ENCODE measurements at regions not wholly inside any gene's neighbourhood (a gene's known extent, or its start where the extent isn't known, plus 50 kb on each side); places are given as distances from the start of the nearest gene placed in this dataset.

DNA sequence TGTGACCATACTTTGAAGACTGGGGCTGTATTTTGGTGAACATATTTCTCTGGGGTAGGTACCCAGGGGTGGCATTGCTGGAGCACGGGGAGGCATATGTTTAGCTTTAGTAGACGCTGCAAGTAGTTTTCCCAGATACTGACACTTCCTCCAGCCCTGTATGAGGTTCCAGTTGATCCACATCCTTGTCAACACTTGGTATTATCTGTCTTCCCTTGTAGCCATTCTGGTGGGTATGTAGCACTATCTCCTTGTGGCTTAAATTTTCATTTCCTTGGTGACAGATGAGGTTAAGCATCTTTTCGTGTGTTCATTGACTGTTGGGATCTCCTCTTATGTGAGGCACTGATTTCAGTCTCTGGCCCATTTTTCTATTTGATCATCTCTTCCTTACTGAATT is 179.1 kb downstream of the PHETA1 start:
- Histone ChIP-seq H3K9me3 (ENCODE audit: insufficient read depth, low read depth, low read length) (no peaks in the 10 kb centered on the region), H3K27me3 (ENCODE audit: insufficient read depth, low read length) (no peaks in the 10 kb centered on the region), H3K4me2 (ENCODE audit: low read length) (no peak overlapping the region), H3K4me1 (ENCODE audit: control insufficient read depth in 1 of 2, insufficient read depth in 2 of 2, low read length in 2 of 2) (no peaks in the 10 kb centered on the region), H4K12ac (ENCODE audit: low read depth, low read length) (no peak overlapping the region), H2AFZ (ENCODE audit: insufficient read depth, low read length, poor library complexity) (no peak overlapping the region), H3K79me1 (ENCODE audit: low read length) (no peaks in the 10 kb centered on the region), H2AK5ac (ENCODE audit: low read length) (no peak overlapping the region), H4K8ac (ENCODE audit: low read depth, low read length) (no peak overlapping the region), H3K23ac (ENCODE audit: low read length) (no peak overlapping the region), H3K18ac (ENCODE audit: low read length) (no peak overlapping the region), H2BK12ac (ENCODE audit: low read length) (no peak overlapping the region), H3K36me3 (ENCODE audit: control insufficient read depth in 1 of 2, insufficient read depth in 2 of 2, low read length in 2 of 2) (no peaks in the 10 kb centered on the region), H3K79me2 (ENCODE audit: control insufficient read depth, insufficient read depth, low read length, poor library complexity) (no peaks in the 10 kb centered on the region), H2BK120ac (ENCODE audit: insufficient read depth, low read length, poor library complexity) (no peak overlapping the region), H2BK5ac (ENCODE audit: low read depth, low read length, poor library complexity) (no peak overlapping the region), H3K4ac (ENCODE audit: low read depth, low read length) (no peak overlapping the region), H3K14ac (ENCODE audit: low read length) (no peak overlapping the region), H3K9ac (ENCODE audit: low read length) (no peak overlapping the region), H4K91ac (ENCODE audit: low read depth, low read length) (no peak overlapping the region), H3K27ac (ENCODE audit: low read depth, low read length) (no peak overlapping the region), H3K4me3 (ENCODE audit: low read depth, low read length) (no peak overlapping the region)
- WGBS (ENCODE audit: extremely low coverage, insufficient coverage, insufficient read length): no CpG with 5 or more reads among the region's 3 CpGs
- no peak for DNase-seq

- no peak overlapping the region for H2AK5ac ChIP-seq (ENCODE audit: low read length)
These were observed 180.5 kb downstream of the PHETA1 start for GRCh38 chr12:111188436-111188835.

DNA sequence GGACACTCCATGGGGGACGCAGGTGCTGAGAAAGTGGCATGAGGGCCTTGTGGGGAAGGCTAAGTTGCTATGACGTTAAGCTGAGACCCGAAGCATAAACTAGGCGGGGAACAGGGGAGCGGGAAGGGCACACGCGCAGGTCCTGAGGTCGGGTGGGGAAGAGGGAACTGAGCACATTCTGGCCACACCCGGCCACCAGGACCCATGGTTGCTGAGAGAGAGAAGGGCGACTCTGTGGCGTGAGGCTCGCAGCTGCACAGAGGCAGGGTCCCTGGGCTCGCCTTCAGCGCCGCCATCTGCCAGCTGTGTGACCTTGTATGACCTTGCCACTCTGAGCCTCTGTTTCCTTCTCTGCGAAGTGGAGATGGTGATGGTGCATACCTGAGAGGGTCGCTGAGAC is 182.5 kb downstream of the PHETA1 start:
- no peak overlapping the region for H2BK5ac ChIP-seq (ENCODE audit: low read depth, low read length, poor library complexity)
- no peak for DNase-seq
- no peaks in the 10 kb centered on the region for H3K27me3 ChIP-seq (ENCODE audit: insufficient read depth, low read length)
- H3K9me3 ChIP-seq (ENCODE audit: insufficient read depth, low read depth, low read length): no peaks in the 10 kb centered on the region
- H4K8ac ChIP-seq (ENCODE audit: low read depth, low read length): no peak overlapping the region
- H3K23ac ChIP-seq (ENCODE audit: low read length): no peak overlapping the region
- no peak overlapping the region for H3K14ac ChIP-seq (ENCODE audit: low read length)
- no peaks in the 10 kb centered on the region for H3K79me2 ChIP-seq (ENCODE audit: control insufficient read depth, insufficient read depth, low read length, poor library complexity)
- no peak overlapping the region for H4K12ac ChIP-seq (ENCODE audit: low read depth, low read length)
- H3K4me1 ChIP-seq (ENCODE audit: control insufficient read depth in 1 of 2, insufficient read depth in 2 of 2, low read length in 2 of 2): no peaks in the 10 kb centered on the region
- no peak overlapping the region for H2AFZ ChIP-seq (ENCODE audit: insufficient read depth, low read length, poor library complexity)
- H2BK12ac ChIP-seq (ENCODE audit: low read length): no peak overlapping the region
- H3K18ac ChIP-seq (ENCODE audit: low read length): no peak overlapping the region
- H3K36me3 ChIP-seq (ENCODE audit: control insufficient read depth in 1 of 2, insufficient read depth in 2 of 2, low read length in 2 of 2): no peaks in the 10 kb centered on the region
- no peak overlapping the region for H2BK120ac ChIP-seq (ENCODE audit: insufficient read depth, low read length, poor library complexity)
- no peaks in the 10 kb centered on the region for H3K79me1 ChIP-seq (ENCODE audit: low read length)
- no peak overlapping the region for H3K4ac ChIP-seq (ENCODE audit: low read depth, low read length)
- no peak overlapping the region for H3K9ac ChIP-seq (ENCODE audit: low read length)
- H4K91ac ChIP-seq (ENCODE audit: low read depth, low read length): no peak overlapping the region
- no peak overlapping the region for H2AK5ac ChIP-seq (ENCODE audit: low read length)
- no CpG with 5 or more reads among the region's 17 CpGs for WGBS (ENCODE audit: extremely low coverage, insufficient coverage, insufficient read length)
- H3K4me3 ChIP-seq (ENCODE audit: low read depth, low read length): no peak overlapping the region
- no peak overlapping the region for H3K4me2 ChIP-seq (ENCODE audit: low read length)
- H3K27ac ChIP-seq (ENCODE audit: low read depth, low read length): no peak overlapping the region

More at GRCh38 chr12:111188436-111188835, 180.5 kb downstream of the PHETA1 start:
- Histone ChIP-seq H3K9ac (ENCODE audit: low read length) (no peak overlapping the region), H2BK5ac (ENCODE audit: low read depth, low read length, poor library complexity) (no peak overlapping the region), H2AFZ (ENCODE audit: insufficient read depth, low read length, poor library complexity) (no peak overlapping the region), H3K23ac (ENCODE audit: low read length) (no peak overlapping the region), H3K79me2 (ENCODE audit: control insufficient read depth, insufficient read depth, low read length, poor library complexity) (no peaks in the 10 kb centered on the region), H3K4me1 (ENCODE audit: control insufficient read depth in 1 of 2, insufficient read depth in 2 of 2, low read length in 2 of 2) (no peaks in the 10 kb centered on the region), H4K8ac (ENCODE audit: low read depth, low read length) (no peak overlapping the region), H2BK120ac (ENCODE audit: insufficient read depth, low read length, poor library complexity) (no peak overlapping the region), H3K36me3 (ENCODE audit: control insufficient read depth in 1 of 2, insufficient read depth in 2 of 2, low read length in 2 of 2) (no peaks in the 10 kb centered on the region), H3K4me3 (ENCODE audit: low read depth, low read length) (no peak overlapping the region), H3K4me2 (ENCODE audit: low read length) (no peak overlapping the region), H3K18ac (ENCODE audit: low read length) (no peak overlapping the region), H3K27me3 (ENCODE audit: insufficient read depth, low read length) (no peaks in the 10 kb centered on the region), H3K27ac (ENCODE audit: low read depth, low read length) (no peak overlapping the region), H3K14ac (ENCODE audit: low read length) (no peak overlapping the region), H3K9me3 (ENCODE audit: insufficient read depth, low read depth, low read length) (no peaks in the 10 kb centered on the region), H2BK12ac (ENCODE audit: low read length) (no peak overlapping the region), H3K4ac (ENCODE audit: low read depth, low read length) (no peak overlapping the region), H4K12ac (ENCODE audit: low read depth, low read length) (no peak overlapping the region), H4K91ac (ENCODE audit: low read depth, low read length) (no peak overlapping the region), H3K79me1 (ENCODE audit: low read length) (no peaks in the 10 kb centered on the region)
- DNase-seq: no peak
- WGBS (ENCODE audit: extremely low coverage, insufficient coverage, insufficient read length): no CpG with 5 or more reads among the region's 8 CpGs

DNA sequence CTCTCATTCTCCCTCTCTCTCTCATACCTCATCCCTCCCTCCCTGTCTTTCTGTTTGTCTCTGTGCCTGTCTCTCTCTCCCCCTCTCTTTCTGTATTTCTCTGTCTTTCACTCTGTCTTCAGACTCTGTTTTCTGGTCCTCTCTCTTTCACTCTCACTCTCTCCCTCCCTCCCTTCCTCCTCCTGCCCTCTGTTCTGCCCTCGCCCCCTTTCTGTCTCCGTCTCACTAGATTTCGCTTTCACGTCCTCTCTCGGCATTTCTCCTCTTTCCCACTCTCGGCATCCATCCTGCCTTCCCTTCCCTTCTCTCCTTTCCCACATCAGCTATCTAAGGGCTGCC is 183.0 kb downstream of the PHETA1 start:
- H3K4me2 ChIP-seq (ENCODE audit: low read length): no peak overlapping the region
- no peak overlapping the region for H3K23ac ChIP-seq (ENCODE audit: low read length)
- no peak overlapping the region for H2AK5ac ChIP-seq (ENCODE audit: low read length)
- no peak overlapping the region for H2AFZ ChIP-seq (ENCODE audit: insufficient read depth, low read length, poor library complexity)
- no peak overlapping the region for H3K4me3 ChIP-seq (ENCODE audit: low read depth, low read length)
- no peak overlapping the region for H4K12ac ChIP-seq (ENCODE audit: low read depth, low read length)
- H2BK5ac ChIP-seq (ENCODE audit: low read depth, low read length, poor library complexity): no peak overlapping the region
- no peaks in the 10 kb centered on the region for H3K4me1 ChIP-seq (ENCODE audit: control insufficient read depth in 1 of 2, insufficient read depth in 2 of 2, low read length in 2 of 2)
- no peaks in the 10 kb centered on the region for H3K27me3 ChIP-seq (ENCODE audit: insufficient read depth, low read length)
- no peak overlapping the region for H4K8ac ChIP-seq (ENCODE audit: low read depth, low read length)
- no peak overlapping the region for H2BK120ac ChIP-seq (ENCODE audit: insufficient read depth, low read length, poor library complexity)
- H3K9me3 ChIP-seq (ENCODE audit: insufficient read depth, low read depth, low read length): no peaks in the 10 kb centered on the region
- no CpG with 5 or more reads among the region's 6 CpGs for WGBS (ENCODE audit: extremely low coverage, insufficient coverage, insufficient read length)
- H3K4ac ChIP-seq (ENCODE audit: low read depth, low read length): no peak overlapping the region
- H4K91ac ChIP-seq (ENCODE audit: low read depth, low read length): no peak overlapping the region
- no peak overlapping the region for H2BK12ac ChIP-seq (ENCODE audit: low read length)
- no peak overlapping the region for H3K27ac ChIP-seq (ENCODE audit: low read depth, low read length)
- H3K18ac ChIP-seq (ENCODE audit: low read length): no peak overlapping the region
- H3K9ac ChIP-seq (ENCODE audit: low read length): no peak overlapping the region
- no peaks in the 10 kb centered on the region for H3K79me2 ChIP-seq (ENCODE audit: control insufficient read depth, insufficient read depth, low read length, poor library complexity)
- H3K36me3 ChIP-seq (ENCODE audit: control insufficient read depth in 1 of 2, insufficient read depth in 2 of 2, low read length in 2 of 2): no peaks in the 10 kb centered on the region
- no peak overlapping the region for H3K14ac ChIP-seq (ENCODE audit: low read length)
- H3K79me1 ChIP-seq (ENCODE audit: low read length): no peaks in the 10 kb centered on the region
- DNase-seq: no peak
